SK-N-SH treated with all-trans-retinoic acid at 6 μM for 48 hours (cell line): ENCODE measurements at regions not wholly inside any gene's neighbourhood (a gene's known extent, or its start where the extent isn't known, plus 50 kb on each side); places are given as distances from the start of the nearest gene placed in this dataset.

Source experiments
- ARNTL ChIP-seq: fragments of 450-650 bp; formaldehyde crosslinking; IDR thresholded peaks from 2 replicates; pipeline ENCODE4 v1.5.0; 2020; ENCODE audit warnings: low read depth, mild to moderate bottlenecking, moderate library complexity, borderline replicate concordance
- GLIS3 ChIP-seq: fragments of 250-450 bp; sonication (Bioruptor Pico); IDR thresholded peaks from 2 replicates; pipeline ENCODE4 v1.5.0; 2020; ENCODE audit warnings: mild to moderate bottlenecking, moderate library complexity
- ZFP30 ChIP-seq: fragments of 450-650 bp; formaldehyde crosslinking; IDR thresholded peaks from 2 replicates; pipeline ENCODE4 v1.5.0; 2022; ENCODE audit warnings: mild to moderate bottlenecking, moderate library complexity
- ZNF565 ChIP-seq: fragments of 450-650 bp; formaldehyde crosslinking; conservative IDR thresholded peaks from 2 replicates; pipeline ENCODE4 v1.5.0; 2020; ENCODE audit warnings: low read depth, mild to moderate bottlenecking, moderate library complexity

DNA sequence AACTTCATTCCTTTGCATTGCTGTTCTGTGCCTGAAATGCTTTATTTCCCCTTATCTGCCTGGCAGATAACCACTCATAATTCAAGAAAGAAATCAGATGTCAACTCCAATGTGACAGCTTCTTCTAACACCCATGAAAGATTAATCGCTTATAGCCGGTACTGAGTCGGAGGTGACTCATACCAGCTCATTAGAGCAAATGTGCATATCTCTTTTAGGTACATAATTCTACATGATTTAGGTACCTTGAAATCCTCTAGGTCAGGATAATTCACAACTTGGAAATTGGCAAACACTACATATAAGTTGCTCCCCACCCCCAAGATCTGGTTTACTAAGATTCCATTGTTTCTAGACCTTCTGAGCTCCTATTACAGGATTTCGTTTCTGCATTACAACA lies 554.4 kb upstream of the SORCS1 start:
- no peak for TF ChIP-seq GLIS3
- no peak for TF ChIP-seq ARNTL (CRISPR knock-in tag)
- TF ChIP-seq ZFP30, result no peak
- no peak for TF ChIP-seq ZNF565 (CRISPR knock-in tag)
